Kidney tubule cell (primary cell): ENCODE measurements at regions not wholly inside any gene's neighbourhood (a gene's known extent, or its start where the extent isn't known, plus 50 kb on each side); places are given as distances from the start of the nearest gene placed in this dataset.

Experiments
- DNase-seq: peaks from one replicate; pipeline ENCODE4 v3.0.0-alpha.2; 2018; ENCODE audit warnings: low spot score

- no peak for DNase-seq
These were observed 214.5 kb upstream of the ATP2B1 start for GRCh38 chr12:89923091-89923490.

GRCh38 chr12:89920866-89921265, 212.2 kb upstream of the ATP2B1 start:
- no peak for DNase-seq

GRCh38 chr12:89919241-89919906, 210.7 kb upstream of the ATP2B1 start:
- DNase-seq: no peak

- no peak for DNase-seq
These were observed 209.7 kb upstream of the ATP2B1 start for GRCh38 chr12:89918172-89918846.

GRCh38 chr12:89909753-89910152, 201.1 kb upstream of the ATP2B1 start:
- no peak for DNase-seq

GRCh38 chr12:89907659-89908058, 199.0 kb upstream of the ATP2B1 start:
- no peak for DNase-seq

GRCh38 chr12:89906824-89907223, 198.2 kb upstream of the ATP2B1 start:
- DNase-seq: no peak

GRCh38 chr12:89906178-89906577, 197.5 kb upstream of the ATP2B1 start:
- DNase-seq: no peak

GRCh38 chr12:89901906-89902642, 193.4 kb upstream of the ATP2B1 start:
- DNase-seq: no peak

GRCh38 chr12:89901319-89901718, 192.7 kb upstream of the ATP2B1 start:
- no peak for DNase-seq

GRCh38 chr12:89899651-89900050, 191.0 kb upstream of the ATP2B1 start:
- DNase-seq: no peak

GRCh38 chr12:89895591-89895990, 187.0 kb upstream of the ATP2B1 start:
- no peak for DNase-seq

GRCh38 chr12:89895101-89895500, 186.5 kb upstream of the ATP2B1 start:
- DNase-seq: no peak

GRCh38 chr12:89893972-89894706, 185.5 kb upstream of the ATP2B1 start:
- DNase-seq: peak; percentile 50

- no peak for DNase-seq
These were observed 183.8 kb upstream of the ATP2B1 start for GRCh38 chr12:89892436-89892835.

- no peak for DNase-seq
These were observed 183.3 kb upstream of the ATP2B1 start for GRCh38 chr12:89891933-89892332.

- DNase-seq: no peak
These were observed 181.5 kb upstream of the ATP2B1 start for GRCh38 chr12:89890161-89890560.

- DNase-seq: peak; percentile 5
These were observed 180.4 kb upstream of the ATP2B1 start for GRCh38 chr12:89889062-89889461.

- DNase-seq: no peak
These were observed 176.3 kb upstream of the ATP2B1 start for GRCh38 chr12:89884952-89885351.

- no peak for DNase-seq
These were observed 175.8 kb upstream of the ATP2B1 start for GRCh38 chr12:89884416-89884898.

GRCh38 chr12:89883630-89884389, 175.2 kb upstream of the ATP2B1 start:
- no peak for DNase-seq

- DNase-seq: no peak
These were observed 174.2 kb upstream of the ATP2B1 start for GRCh38 chr12:89882792-89883191.
